ENCODE measurements at regions not wholly inside any gene's neighbourhood (a gene's known extent, or its start where the extent isn't known, plus 50 kb on each side); places are given as distances from the start of the nearest gene placed in this dataset.

DNA sequence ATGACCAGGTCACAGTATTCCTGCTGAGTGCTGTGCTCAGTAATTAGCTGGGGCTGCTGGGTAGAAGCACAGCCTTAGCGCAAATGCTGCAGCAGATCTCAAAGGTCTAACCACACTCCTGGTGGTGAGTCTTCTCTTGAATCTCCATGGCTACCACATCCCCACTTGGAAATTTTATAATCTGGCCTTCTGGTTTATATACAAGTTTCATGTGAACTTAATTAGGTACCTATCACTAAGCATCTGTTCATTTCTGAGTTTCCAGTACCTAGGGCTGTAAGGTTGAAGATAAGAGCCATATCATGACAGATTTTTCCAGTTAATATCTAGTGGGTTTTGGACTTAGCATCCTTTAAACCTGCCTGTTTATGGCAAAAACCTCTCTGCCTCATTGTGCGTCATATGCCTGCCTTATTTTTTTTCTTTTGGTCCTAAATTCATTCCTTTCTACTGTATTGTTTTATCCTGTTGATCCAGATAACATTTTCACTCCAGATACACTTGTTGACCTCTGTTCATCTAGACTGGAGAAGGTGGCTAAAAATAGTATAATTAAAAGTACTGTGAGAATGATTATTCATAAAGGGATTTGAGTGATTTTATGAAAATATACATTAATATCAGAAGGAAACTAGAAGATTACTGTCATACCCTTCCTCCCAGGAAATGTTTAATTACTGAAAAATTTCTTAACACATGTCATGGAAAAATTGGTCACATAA is 168.4 kb upstream of the THUMPD2 start:
- intact Hi-C loops (cut with DNase I), result no loop called here
- DNase-seq, result no peak
- Histone ChIP-seq H3K4me3 (no peak overlapping the region), H3K36me3 (replicated peaks in 1 of 2) (no peaks in the 10 kb centered on the region), H3K27ac (no peak overlapping the region), H3K9me3 (replicated peaks in 1 of 3) (no peaks in the 10 kb centered on the region), H3K27me3 (no peaks in the 10 kb centered on the region), H3K4me1 (replicated peaks in 1 of 2) (no peaks in the 10 kb centered on the region)
- no peak for TF ChIP-seq CTCF (IDR thresholded peaks at IDR 0.05)
- no peak for TF ChIP-seq POLR2A (IDR thresholded peaks at IDR 0.05)
- WGBS, 4 donors, result 81 to 95% (median 92%) methylated on average over 2 of the region's 2 CpGs

- H3K4me1 ChIP-seq (replicated peaks in 1 of 2), result no peaks in the 10 kb centered on the region
- intact Hi-C loops (cut with DNase I), result no loop called here
- no peaks in the 10 kb centered on the region for H3K27me3 ChIP-seq
- H3K36me3 ChIP-seq (replicated peaks in 1 of 2), result no peaks in the 10 kb centered on the region
- DNase-seq, result no peak
- H3K27ac ChIP-seq, result no peak overlapping the region
- WGBS, 4 donors, result 18 to 34% (median 28%) methylated on average over 1 of the region's 1 CpG
- no peaks in the 10 kb centered on the region for H3K9me3 ChIP-seq (replicated peaks in 1 of 3)
- TF ChIP-seq POLR2A (IDR thresholded peaks at IDR 0.05) (no peak), CTCF (IDR thresholded peaks at IDR 0.05) (no peak)
- no peak overlapping the region for H3K4me3 ChIP-seq
Measured at GRCh38 chr2:39942950-39943349, 163.9 kb upstream of the THUMPD2 start.

GRCh38 chr2:39938035-39938835 is 159.2 kb upstream of the THUMPD2 start:
- Histone ChIP-seq H3K4me1 (replicated peaks in 1 of 2) (no peaks in the 10 kb centered on the region), H3K27me3 (no peaks in the 10 kb centered on the region), H3K9me3 (replicated peaks in 1 of 3) (no peaks in the 10 kb centered on the region), H3K27ac (no peak overlapping the region), H3K4me3 (no peak overlapping the region), H3K36me3 (replicated peaks in 1 of 2) (no peaks in the 10 kb centered on the region)
- TF ChIP-seq POLR2A (IDR thresholded peaks at IDR 0.05) (no peak), CTCF (IDR thresholded peaks at IDR 0.05) (no peak)
- no peak for DNase-seq
- intact Hi-C loops (cut with DNase I), result no loop called here
- WGBS, 4 donors, result 75 to 88% (median 84%) methylated on average over 4 of the region's 4 CpGs

- 78 to 89% (median 82%) methylated on average over 3 of the region's 3 CpGs for WGBS, 4 donors
- Histone ChIP-seq H3K4me3 (no peak overlapping the region), H3K4me1 (replicated peaks in 1 of 2) (no peaks in the 10 kb centered on the region), H3K27ac (no peak overlapping the region), H3K36me3 (replicated peaks in 1 of 2) (no peaks in the 10 kb centered on the region), H3K27me3 (no peaks in the 10 kb centered on the region), H3K9me3 (replicated peaks in 1 of 3) (no peaks in the 10 kb centered on the region)
- no peak for DNase-seq
- intact Hi-C loops (cut with DNase I), result no loop called here
- TF ChIP-seq CTCF (IDR thresholded peaks at IDR 0.05) (no peak), POLR2A (IDR thresholded peaks at IDR 0.05) (no peak)
Measured at GRCh38 chr2:39937621-39938020, 158.6 kb upstream of the THUMPD2 start.

All from adrenal gland (tissue), 9 donors.